Gastroesophageal sphincter (tissue), 3 donors: ENCODE measurements at regions not wholly inside any gene's neighbourhood (a gene's known extent, or its start where the extent isn't known, plus 50 kb on each side); places are given as distances from the start of the nearest gene placed in this dataset.

Experiments used
- CTCF ChIP-seq, 4 experiments: fragments of 200-600 bp in 2 of 4; fragments of 450-650 bp in 2 of 4; sonication (generic) in 1 of 4; IDR thresholded peaks; one replicate each; pipeline ENCODE4 v1.5.1; 2017 to 2019; ENCODE audit warnings: antibody characterized with exemption in 4 of 4, mild to moderate bottlenecking in 2 of 4, moderate library complexity in 2 of 4
- EP300 ChIP-seq: sonication (generic); formaldehyde crosslinking; IDR thresholded peaks from one replicate; pipeline ENCODE4 v1.6.1; 2017; ENCODE audit warnings: antibody characterized with exemption, mild to moderate bottlenecking
- POLR2A ChIP-seq, 2 donors: fragments of 450-650 bp; IDR thresholded peaks; one replicate each; pipeline ENCODE4 v1.6.1; 2017; ENCODE audit warnings: antibody characterized with exemption in 2 of 2, mild to moderate bottlenecking in 2 of 2, moderate library complexity in 1 of 2
- POLR2AphosphoS5 ChIP-seq: sonication (generic); formaldehyde crosslinking; IDR thresholded peaks from one replicate; pipeline ENCODE4 v1.6.1; 2017; ENCODE audit warnings: antibody characterized with exemption

DNA sequence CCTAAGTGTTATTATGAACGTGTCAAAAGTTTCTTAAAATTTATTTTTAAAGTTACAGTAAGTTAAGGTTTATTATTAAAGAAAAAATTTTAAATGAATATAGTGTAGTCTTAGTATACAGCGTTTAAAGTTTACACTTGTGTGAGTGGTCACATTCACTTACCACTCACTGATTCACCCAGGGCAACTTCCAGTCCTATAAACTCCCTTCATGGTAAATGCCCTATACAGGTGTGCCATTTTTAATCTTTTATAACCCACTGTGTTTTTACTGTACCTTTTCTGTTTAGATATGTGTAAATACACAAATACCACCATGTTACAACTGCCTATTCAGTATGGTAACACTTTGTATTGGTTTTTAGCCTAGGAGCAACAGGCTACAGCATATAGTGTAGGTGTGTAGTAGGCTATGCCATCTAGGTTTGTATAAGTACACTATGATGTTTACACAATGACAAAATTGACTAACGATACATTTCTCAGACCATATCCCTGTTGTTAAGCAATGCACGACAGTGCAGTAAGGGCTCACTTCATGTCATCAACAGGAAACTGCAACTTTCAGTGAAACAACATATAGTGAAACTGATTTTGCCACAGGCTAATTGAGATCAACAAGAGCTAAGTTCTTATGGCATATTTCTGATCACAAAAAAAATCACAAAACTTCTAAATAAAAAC lies 112.0 kb upstream of the TMCC3 start:
- TF ChIP-seq POLR2AphosphoS5 (no peak), CTCF (IDR thresholded peaks at IDR 0.05) (no peak), POLR2A (IDR thresholded peaks at IDR 0.05) (no peak), EP300 (no peak)
